H9 (cell line): ENCODE measurements at regions not wholly inside any gene's neighbourhood (a gene's known extent, or its start where the extent isn't known, plus 50 kb on each side); places are given as distances from the start of the nearest gene placed in this dataset.

ENCODE experiments used
- DNase-seq: peaks from one replicate; pipeline ENCODE4 v3.0.0-alpha.2; 2017
- H2AFZ ChIP-seq: one replicate; pipeline ENCODE4 v1.6.1; 2013; ENCODE audit warnings: mild to moderate bottlenecking, low read length, control low read depth, moderate library complexity
- H2AK5ac ChIP-seq: 2 replicates; pipeline ENCODE4 v1.6.1; 2013; ENCODE audit warnings: low read length, control low read depth, mixed read lengths; ENCODE audit not compliant: insufficient read length
- H2BK120ac ChIP-seq: one replicate; pipeline ENCODE4 v1.6.1; 2013; ENCODE audit warnings: low read depth, mild to moderate bottlenecking, low read length, control low read depth, inconsistent platforms; ENCODE audit not compliant: poor library complexity, severe bottlenecking
- H2BK12ac ChIP-seq: 2 replicates; pipeline ENCODE4 v1.6.1; 2013; ENCODE audit warnings: low read length, control low read depth, mixed read lengths, low read depth; ENCODE audit not compliant: insufficient read length
- H2BK15ac ChIP-seq: 2 replicates; pipeline ENCODE4 v1.6.1; 2013; ENCODE audit warnings: low read depth, low read length, control low read depth
- H2BK20ac ChIP-seq: one replicate; pipeline ENCODE4 v1.6.1; 2013; ENCODE audit warnings: low read depth, mild to moderate bottlenecking, low read length, control low read depth, inconsistent platforms; ENCODE audit not compliant: poor library complexity, severe bottlenecking
- H2BK5ac ChIP-seq: 2 replicates; pipeline ENCODE4 v1.6.1; 2013; ENCODE audit warnings: low read length, control low read depth, mixed read lengths; ENCODE audit not compliant: insufficient read length
- H3K14ac ChIP-seq: 2 replicates; pipeline ENCODE4 v1.6.1; 2013; ENCODE audit warnings: low read length, control low read depth; ENCODE audit not compliant: insufficient read depth
- H3K18ac ChIP-seq: 2 replicates; pipeline ENCODE4 v1.6.1; 2013; ENCODE audit warnings: low read depth, mild to moderate bottlenecking, mixed read lengths, low read length, control low read depth; ENCODE audit not compliant: insufficient read length
- H3K23ac ChIP-seq: 2 replicates; pipeline ENCODE4 v1.6.1; 2013; ENCODE audit warnings: low read length, control low read depth, mixed read lengths, low read depth; ENCODE audit not compliant: insufficient read length
- H3K23me2 ChIP-seq: 2 replicates; pipeline ENCODE4 v1.6.1; 2013; ENCODE audit warnings: low read depth, mild to moderate bottlenecking, mixed read lengths, low read length, control low read depth; ENCODE audit not compliant: insufficient read length, poor library complexity, severe bottlenecking
- H3K27ac ChIP-seq: 2 replicates; pipeline ENCODE4 v1.5.1; 2013; ENCODE audit warnings: low read length, control low read depth, mixed read lengths, low read depth; ENCODE audit not compliant: insufficient read length
- H3K27me3 ChIP-seq: 2 replicates; pipeline ENCODE4 v1.6.1; 2013; ENCODE audit warnings: low read length, control low read depth, inconsistent platforms; ENCODE audit not compliant: insufficient read depth
- H3K4ac ChIP-seq: 2 replicates; pipeline ENCODE4 v1.6.1; 2013; ENCODE audit warnings: low read depth, mild to moderate bottlenecking, control low read depth, inconsistent platforms, low read length, moderate library complexity
- H3K4me1 ChIP-seq: 2 replicates; pipeline ENCODE4 v1.6.1; 2013; ENCODE audit warnings: low read length, control low read depth, inconsistent platforms; ENCODE audit not compliant: insufficient read depth
- H3K4me2 ChIP-seq: 2 replicates; pipeline ENCODE4 v1.6.1; 2013; ENCODE audit warnings: low read length, control low read depth, mixed read lengths; ENCODE audit not compliant: insufficient read length, insufficient read depth
- H3K56ac ChIP-seq: 2 replicates; pipeline ENCODE4 v1.6.1; 2013; ENCODE audit warnings: low read depth, mild to moderate bottlenecking, mixed read lengths, low read length, control low read depth; ENCODE audit not compliant: insufficient read length
- H3K79me1 ChIP-seq: 2 replicates; pipeline ENCODE4 v1.6.1; 2013; ENCODE audit warnings: low read depth, mild to moderate bottlenecking, moderate library complexity, low read length, control low read depth, inconsistent platforms; ENCODE audit not compliant: insufficient read depth, poor library complexity, severe bottlenecking
- H3K79me2 ChIP-seq: 2 replicates; pipeline ENCODE4 v1.6.1; 2013; ENCODE audit warnings: low read length, control low read depth, inconsistent platforms; ENCODE audit not compliant: insufficient read depth
- H3K9ac ChIP-seq: 2 replicates; pipeline ENCODE4 v1.6.1; 2013; ENCODE audit warnings: low read length, control low read depth, mixed read lengths; ENCODE audit not compliant: insufficient read length; ENCODE audit errors: extremely low read depth
- H3K9me3 ChIP-seq: one replicate; pipeline ENCODE4 v1.6.1; 2013; ENCODE audit warnings: low read depth, low read length, inconsistent platforms; ENCODE audit not compliant: control insufficient read depth
- H3T11ph ChIP-seq: one replicate; pipeline ENCODE4 v1.6.1; 2013; ENCODE audit warnings: mild to moderate bottlenecking, low read length, control low read depth, inconsistent platforms
- H4K20me1 ChIP-seq: one replicate; pipeline ENCODE4 v1.6.1; 2013; ENCODE audit not compliant: control insufficient read depth, insufficient read length, insufficient read depth
- H4K5ac ChIP-seq: 2 replicates; pipeline ENCODE4 v1.6.1; 2013; ENCODE audit warnings: low read depth, mild to moderate bottlenecking, mixed read lengths, low read length, control low read depth; ENCODE audit not compliant: insufficient read length
- H4K8ac ChIP-seq: replicated peaks from 2 replicates; pipeline ENCODE4 v1.6.1; 2013; ENCODE audit warnings: low read length, control low read depth, mixed read lengths, low read depth; ENCODE audit not compliant: insufficient read length
- H4K91ac ChIP-seq: 2 replicates; pipeline ENCODE4 v1.6.1; 2013; ENCODE audit warnings: low read depth, mild to moderate bottlenecking, moderate library complexity, mixed read lengths, low read length, control low read depth; ENCODE audit not compliant: insufficient read length
- H3K27ac Mint-ChIP-seq, 3 experiments: 2 replicates in 2 of 3; 3 replicates in 1 of 3; pipeline ENCODE4 v1.8.0; 2020 to 2021; ENCODE audit warnings: mixed read lengths in 3 of 3, mild to moderate bottlenecking in 1 of 3, moderate library complexity in 1 of 3
- H3K27me3 Mint-ChIP-seq: 2 replicates; pipeline ENCODE4 v1.8.0; 2021; ENCODE audit warnings: low read depth, mild to moderate bottlenecking, moderate library complexity, mixed read lengths
- H3K36me3 Mint-ChIP-seq, 3 experiments: 2 replicates in 2 of 3; 3 replicates in 1 of 3; pipeline ENCODE4 v1.8.0; 2020 to 2021; ENCODE audit warnings: low read depth in 3 of 3, mixed read lengths in 3 of 3; ENCODE audit not compliant: insufficient read depth in 1 of 3
- H3K4me1 Mint-ChIP-seq, 2 experiments: 2 replicates each; pipeline ENCODE4 v1.8.0; 2020; ENCODE audit warnings: mixed read lengths in 2 of 2
- H3K4me3 Mint-ChIP-seq, 2 experiments: 2 replicates in 1 of 2; 3 replicates in 1 of 2; pipeline ENCODE4 v1.8.0; 2020 to 2021; ENCODE audit warnings: mild to moderate bottlenecking in 2 of 2, mixed read lengths in 2 of 2, moderate library complexity in 1 of 2
- H3K9me3 Mint-ChIP-seq, 2 experiments: 2 replicates in 1 of 2; 3 replicates in 1 of 2; pipeline ENCODE4 v1.8.0; 2020; ENCODE audit warnings: mild to moderate bottlenecking in 2 of 2, mixed read lengths in 2 of 2, moderate library complexity in 1 of 2
- WGBS: extraction: QIAGEN DNeasy Blood & Tissue Kit; methylation state at CpG from one replicate; pipeline ENCODE4 v1.1.7; 2013; ENCODE audit warnings: missing lambda C conversion rate, low lambda C conversion rate, mixed read lengths; ENCODE audit not compliant: insufficient read length; ENCODE audit errors: extremely low coverage; 5-methylcytosine and 5-hydroxymethylcytosine counted together
- TF ChIP-seq, protein P1 (sequence below): fragments of 200-600 bp; sonication (generic); conservative IDR thresholded peaks from 3 replicates; pipeline ENCODE4 v1.8.0; 2021; ENCODE audit warnings: antibody characterized with exemption, mild to moderate bottlenecking

GRCh38 chr14:82425261-82425660 lies 891.6 kb upstream of the SEL1L start:
- Histone ChIP-seq H3K18ac (no peak overlapping the region), H2AFZ (no peak overlapping the region), H4K91ac (no peak overlapping the region), H2BK15ac (no peak overlapping the region), H3T11ph (no peak overlapping the region), H3K23ac (no peak overlapping the region), H2BK5ac (no peak overlapping the region), H3K9me3 (no peaks in the 10 kb centered on the region), H3K4me2 (no peak overlapping the region), H4K5ac (no peak overlapping the region), H3K27me3 (no peaks in the 10 kb centered on the region), H3K79me1 (no peaks in the 10 kb centered on the region), H3K14ac (no peak overlapping the region), H3K27ac (no peak overlapping the region), H3K56ac (no peak overlapping the region), H4K20me1 (no peaks in the 10 kb centered on the region), H2BK12ac (no peak overlapping the region), H3K79me2 (no peaks in the 10 kb centered on the region), H2BK120ac (no peak overlapping the region), H4K8ac (no peak overlapping the region), H3K4me1 (no peaks in the 10 kb centered on the region), H3K4ac (no peak overlapping the region), H3K23me2 (no peaks in the 10 kb centered on the region), H2AK5ac (no peak overlapping the region), H2BK20ac (no peak overlapping the region), H3K9ac (no peak overlapping the region)
- Mint-ChIP-seq H3K27ac (no peak overlapping the region), H3K36me3 (peaks cover 0 to 5% (median 2%) of the 10 kb centered on the region in 3 experiments; a peak in 2 of 7 replicates), H3K9me3 (peaks cover 0 to 1% of the 10 kb centered on the region in 2 experiments; a peak in 1 of 5 replicates), H3K27me3 (no peaks in the 10 kb centered on the region), H3K4me1 (peaks cover 13 to 27% of the 10 kb centered on the region in 2 experiments), H3K4me3 (no peak overlapping the region)
- DNase-seq = no peak
- no CpG with 5 or more reads among the region's 1 CpG for WGBS
- TF ChIP-seq, protein P1, sequence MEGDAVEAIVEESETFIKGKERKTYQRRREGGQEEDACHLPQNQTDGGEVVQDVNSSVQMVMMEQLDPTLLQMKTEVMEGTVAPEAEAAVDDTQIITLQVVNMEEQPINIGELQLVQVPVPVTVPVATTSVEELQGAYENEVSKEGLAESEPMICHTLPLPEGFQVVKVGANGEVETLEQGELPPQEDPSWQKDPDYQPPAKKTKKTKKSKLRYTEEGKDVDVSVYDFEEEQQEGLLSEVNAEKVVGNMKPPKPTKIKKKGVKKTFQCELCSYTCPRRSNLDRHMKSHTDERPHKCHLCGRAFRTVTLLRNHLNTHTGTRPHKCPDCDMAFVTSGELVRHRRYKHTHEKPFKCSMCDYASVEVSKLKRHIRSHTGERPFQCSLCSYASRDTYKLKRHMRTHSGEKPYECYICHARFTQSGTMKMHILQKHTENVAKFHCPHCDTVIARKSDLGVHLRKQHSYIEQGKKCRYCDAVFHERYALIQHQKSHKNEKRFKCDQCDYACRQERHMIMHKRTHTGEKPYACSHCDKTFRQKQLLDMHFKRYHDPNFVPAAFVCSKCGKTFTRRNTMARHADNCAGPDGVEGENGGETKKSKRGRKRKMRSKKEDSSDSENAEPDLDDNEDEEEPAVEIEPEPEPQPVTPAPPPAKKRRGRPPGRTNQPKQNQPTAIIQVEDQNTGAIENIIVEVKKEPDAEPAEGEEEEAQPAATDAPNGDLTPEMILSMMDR = no peak
